ENCODE measurements at regions not wholly inside any gene's neighbourhood (a gene's known extent, or its start where the extent isn't known, plus 50 kb on each side); places are given as distances from the start of the nearest gene placed in this dataset.

- no peak for TF ChIP-seq ZNF518A (tag by site-specific recombination; conservative IDR thresholded peaks at IDR 0.05; ENCODE audit: low read depth)
- TF ChIP-seq ZNF585B (tag by site-specific recombination; IDR thresholded peaks at IDR 0.05) = no peak
- TF ChIP-seq HIC1 (tag by site-specific recombination; IDR thresholded peaks at IDR 0.05) = no peak
Observed at GRCh38 chr13:83773961-83774360, 108.3 kb downstream of the SLITRK1 start (continued).

GRCh38 chr13:83765796-83766195 is 116.5 kb downstream of the SLITRK1 start:
- H3K4me3 ChIP-seq (ENCODE audit: low read depth, low read length) = no peak overlapping the region
- H3K36me3 ChIP-seq (ENCODE audit: control insufficient read depth in 2 of 2, insufficient read depth in 1 of 2, low read length in 2 of 2) = no peaks in the 10 kb centered on the region
- no peak overlapping the region for H3K27ac ChIP-seq (ENCODE audit: extremely low read depth, low read depth, low read length)
- TF ChIP-seq HOXA7 (CRISPR knock-in tag; IDR thresholded peaks at IDR 0.05; ENCODE audit: borderline replicate concordance) (no peak), ZNF560 (tag by site-specific recombination; IDR thresholded peaks at IDR 0.05; ENCODE audit: borderline replicate concordance) (no peak), ZNF157 (tag by site-specific recombination; IDR thresholded peaks at IDR 0.05) (no peak), SP7 (tag by site-specific recombination; IDR thresholded peaks at IDR 0.05) (no peak), ZNF514 (tag by site-specific recombination; IDR thresholded peaks at IDR 0.05) (no peak), PBX3 (CRISPR knock-in tag; IDR thresholded peaks at IDR 0.05) (no peak)
- H3K9me3 ChIP-seq (ENCODE audit: control insufficient read depth, insufficient read depth, low read depth, low read length) = no peaks in the 10 kb centered on the region
- H3K4me1 ChIP-seq (ENCODE audit: control insufficient read depth, insufficient read depth, low read length) = no peaks in the 10 kb centered on the region
- POLR2A ChIA-PET = no interaction called here
- CTCF ChIA-PET = no interaction called here

GRCh38 chr13:83761631-83762030 is 120.6 kb downstream of the SLITRK1 start:
- no peaks in the 10 kb centered on the region for H3K36me3 ChIP-seq (ENCODE audit: control insufficient read depth in 2 of 2, insufficient read depth in 1 of 2, low read length in 2 of 2)
- no peaks in the 10 kb centered on the region for H3K9me3 ChIP-seq (ENCODE audit: control insufficient read depth, insufficient read depth, low read depth, low read length)
- no peak overlapping the region for H3K27ac ChIP-seq (ENCODE audit: extremely low read depth, low read depth, low read length)
- H3K4me1 ChIP-seq (ENCODE audit: control insufficient read depth, insufficient read depth, low read length) = no peaks in the 10 kb centered on the region
- H3K4me3 ChIP-seq (ENCODE audit: low read depth, low read length) = no peak overlapping the region
- CTCF ChIA-PET = no interaction called here
- POLR2A ChIA-PET = no interaction called here
- no peak for TF ChIP-seq MEIS1 (CRISPR knock-in tag; IDR thresholded peaks at IDR 0.05; ENCODE audit: borderline replicate concordance)
- no peak for TF ChIP-seq ZNF184 (tag by site-specific recombination; IDR thresholded peaks at IDR 0.05)
- no peak for TF ChIP-seq GLIS2 (tag by site-specific recombination; IDR thresholded peaks at IDR 0.05)
- TF ChIP-seq ZNF785 (tag by site-specific recombination; IDR thresholded peaks at IDR 0.05) = no peak
- TF ChIP-seq ZNF335 (tag by site-specific recombination; conservative IDR thresholded peaks at IDR 0.05) = no peak
- no peak for TF ChIP-seq TCF7L2 (IDR thresholded peaks at IDR 0.05; ENCODE audit: borderline replicate concordance, low read depth, low read length)
- no peak for TF ChIP-seq ZBTB20 (tag by site-specific recombination; IDR thresholded peaks at IDR 0.05)
- no peak for TF ChIP-seq ZSCAN18 (tag by site-specific recombination; IDR thresholded peaks at IDR 0.05)
- TF ChIP-seq ZBTB26 (tag by site-specific recombination; optimal IDR thresholded peaks at IDR 0.05) = no peak
- no peak for TF ChIP-seq ZNF366 (tag by site-specific recombination; conservative IDR thresholded peaks at IDR 0.05)
- no peak for TF ChIP-seq ZNF777 (tag by site-specific recombination; IDR thresholded peaks at IDR 0.05; ENCODE audit: borderline replicate concordance)
- no peak for TF ChIP-seq ZNF133 (tag by site-specific recombination; IDR thresholded peaks at IDR 0.05)
